ENCODE measurements at regions not wholly inside any gene's neighbourhood (a gene's known extent, or its start where the extent isn't known, plus 50 kb on each side); places are given as distances from the start of the nearest gene placed in this dataset.

DNA sequence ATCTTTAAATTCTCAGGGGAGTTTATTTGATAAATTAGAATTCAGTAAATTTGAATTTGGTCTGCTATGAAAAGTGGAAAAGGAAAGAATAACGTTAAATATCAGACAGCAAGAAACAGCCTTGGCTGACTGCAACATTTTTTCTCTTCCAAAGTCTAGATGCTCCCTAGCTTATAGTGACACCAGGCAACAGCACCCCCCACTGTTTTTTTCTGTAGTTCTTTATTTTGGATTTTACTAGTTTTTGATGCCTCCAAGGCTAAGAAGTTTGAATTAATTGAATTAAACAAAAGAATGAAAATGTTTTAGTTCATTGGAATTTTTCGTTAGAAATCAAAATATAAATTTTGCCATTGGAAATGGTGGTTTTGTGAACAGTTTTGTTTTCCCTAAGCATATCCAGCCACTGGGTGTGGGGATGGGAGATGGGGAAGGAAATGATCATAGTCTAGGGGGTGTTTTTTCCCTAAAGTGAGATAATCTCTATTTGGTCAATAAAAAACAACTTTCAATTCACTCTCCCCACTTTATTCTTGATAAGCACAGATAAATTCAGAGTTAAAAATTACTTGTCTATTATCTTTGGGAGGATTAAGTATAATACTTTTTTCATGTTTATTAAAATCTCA is 199.3 kb upstream of the CD180 start:
- DNase-seq, result no peak

GRCh38 chr5:67393211-67393610 is 196.6 kb upstream of the CD180 start:
- no peak for DNase-seq

GRCh38 chr5:67390935-67391334 is 194.3 kb upstream of the CD180 start:
- no peak for DNase-seq

DNA sequence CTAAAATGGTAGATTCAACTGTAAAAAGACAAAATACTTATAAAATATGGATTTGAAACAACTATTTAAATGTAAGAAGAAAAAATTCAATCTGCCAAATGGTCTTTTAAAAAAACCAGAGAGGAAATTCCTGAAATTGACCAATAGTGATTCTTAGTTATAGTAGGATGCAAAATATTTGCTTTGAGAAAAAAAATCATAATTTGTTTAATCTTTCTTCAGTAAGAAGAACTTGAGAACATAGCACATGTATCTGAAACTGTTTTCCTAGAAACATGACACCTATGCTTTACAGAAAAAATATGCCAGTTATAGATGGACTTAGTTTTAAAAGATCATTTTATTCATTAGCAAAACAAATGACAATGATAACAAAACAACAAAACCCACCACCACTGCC is 186.9 kb upstream of the CD180 start:
- DNase-seq, result no peak

GRCh38 chr5:67381236-67381880 is 184.8 kb upstream of the CD180 start:
- no peak for DNase-seq

- DNase-seq, result no peak
These were observed 183.8 kb upstream of the CD180 start for GRCh38 chr5:67380431-67380830.

DNA sequence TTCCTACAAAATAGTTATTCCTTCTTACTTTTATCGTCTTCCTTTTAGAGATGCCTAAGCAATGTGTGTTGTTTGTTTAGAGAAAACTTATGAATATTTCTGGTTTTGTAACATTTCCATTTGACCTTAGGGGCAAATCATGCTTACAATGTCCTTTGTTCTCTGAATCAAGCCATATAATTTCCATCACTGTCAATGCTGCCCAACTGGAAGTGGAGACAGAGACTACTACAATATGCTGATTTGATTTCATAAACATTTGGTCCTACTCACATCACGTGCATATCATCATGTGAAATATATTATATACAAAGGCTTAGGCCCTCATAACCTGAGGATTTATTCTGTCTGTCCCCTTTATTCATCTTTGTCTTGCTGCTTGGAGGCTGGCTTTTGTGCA is 183.2 kb upstream of the CD180 start:
- no peak for DNase-seq

GRCh38 chr5:67378256-67378655 is 181.7 kb upstream of the CD180 start:
- no peak for DNase-seq

GRCh38 chr5:67377631-67378030 is 181.0 kb upstream of the CD180 start:
- no peak for DNase-seq

GRCh38 chr5:67375606-67376005 is 179.0 kb upstream of the CD180 start:
- DNase-seq, result no peak

DNA sequence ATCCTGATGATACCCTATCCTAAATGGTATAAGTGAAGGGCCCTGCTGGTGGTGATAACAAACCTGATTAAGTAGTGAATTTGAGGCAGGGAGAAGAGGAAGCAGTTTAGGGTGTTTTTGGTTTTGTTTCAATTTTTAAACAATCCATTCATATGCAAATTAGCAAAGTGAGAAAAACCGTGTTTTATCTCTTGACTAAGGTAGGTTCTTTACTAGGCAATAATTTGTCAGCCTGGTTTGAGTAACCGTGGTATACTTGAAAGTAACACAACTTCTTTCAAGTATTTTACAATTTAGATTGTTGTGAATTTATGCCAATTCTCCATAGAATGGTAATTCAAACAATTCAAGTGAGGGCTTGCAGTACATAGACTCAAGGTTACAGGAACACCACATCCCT is 177.8 kb upstream of the CD180 start:
- DNase-seq, result no peak

- no peak for DNase-seq
These were observed 176.9 kb upstream of the CD180 start for GRCh38 chr5:67373518-67373917.

GRCh38 chr5:67372887-67373286 is 176.3 kb upstream of the CD180 start:
- DNase-seq, result no peak

- no peak for DNase-seq
These were observed 175.3 kb upstream of the CD180 start for GRCh38 chr5:67371924-67372323.

DNA sequence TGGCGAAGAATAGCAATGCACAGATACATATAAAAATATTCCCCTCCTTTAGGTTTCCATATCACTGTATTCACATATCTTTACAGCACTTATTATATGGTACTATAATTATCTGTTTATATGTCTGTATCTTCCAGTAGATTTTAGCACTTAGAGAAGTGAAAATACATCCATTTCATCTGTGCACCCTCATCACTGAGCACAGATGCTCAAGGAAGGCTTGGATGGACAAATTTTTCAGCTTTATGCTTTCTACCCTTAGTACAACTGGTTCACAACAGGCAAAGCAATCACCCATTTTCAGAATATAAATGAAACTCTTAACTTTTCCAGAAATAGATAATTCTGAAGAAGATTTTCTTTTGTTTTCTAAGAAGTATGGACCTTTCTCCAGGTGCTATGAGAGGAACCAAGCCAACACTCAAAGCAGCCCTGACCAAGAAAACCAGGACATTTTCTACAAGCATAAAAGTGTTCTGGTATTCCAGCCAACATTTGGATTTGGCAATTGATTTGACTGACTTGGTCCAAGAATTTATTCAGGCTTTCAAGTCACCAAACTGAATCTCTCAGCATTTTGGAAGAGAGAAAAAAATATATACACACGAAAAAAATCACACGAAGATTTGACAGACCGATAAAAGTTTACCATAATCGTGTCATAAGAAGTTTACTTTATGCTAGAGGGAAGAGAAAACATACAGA is 170.2 kb upstream of the CD180 start:
- no peak for DNase-seq

DNA sequence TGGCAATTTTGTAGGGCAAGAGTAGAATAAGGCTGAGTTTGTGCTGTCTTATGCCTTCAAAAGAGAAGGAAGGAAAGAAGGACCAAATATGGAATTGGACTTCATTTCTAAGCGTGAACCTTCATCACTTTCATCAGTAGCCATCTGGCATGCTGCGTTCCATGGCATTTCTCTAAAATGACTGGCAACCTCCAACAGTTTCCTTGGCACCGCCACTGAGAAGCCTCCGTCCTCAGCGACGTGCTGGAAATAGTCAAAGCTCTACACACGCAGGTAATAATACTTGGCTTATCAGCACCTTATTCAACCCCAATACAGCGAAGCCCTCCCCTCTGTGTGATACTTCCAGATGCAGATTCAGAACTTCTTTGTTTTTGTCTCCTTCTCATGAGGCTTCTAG is 169.7 kb upstream of the CD180 start:
- DNase-seq, result no peak

GRCh38 chr5:67364381-67364970 is 167.9 kb upstream of the CD180 start:
- no peak for DNase-seq

DNA sequence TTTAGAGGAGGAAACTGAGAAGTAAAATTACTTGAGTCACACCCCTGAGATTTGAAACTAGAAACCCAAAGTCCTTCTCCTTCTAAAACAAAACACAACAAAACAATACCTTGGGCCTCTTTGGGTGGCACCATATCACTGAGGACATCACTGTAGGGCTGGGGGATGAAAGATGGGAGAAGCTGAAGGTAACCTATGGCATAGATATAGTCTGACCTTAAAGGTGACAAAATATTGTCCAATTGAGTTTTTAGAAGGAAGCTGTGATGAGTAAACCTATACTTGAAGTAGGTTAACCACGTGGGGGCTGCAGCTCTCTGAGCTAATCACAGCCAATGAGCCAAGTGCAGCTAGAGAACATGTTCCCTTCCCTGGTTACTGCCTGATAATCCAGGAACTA is 167.4 kb upstream of the CD180 start:
- DNase-seq, result no peak

DNA sequence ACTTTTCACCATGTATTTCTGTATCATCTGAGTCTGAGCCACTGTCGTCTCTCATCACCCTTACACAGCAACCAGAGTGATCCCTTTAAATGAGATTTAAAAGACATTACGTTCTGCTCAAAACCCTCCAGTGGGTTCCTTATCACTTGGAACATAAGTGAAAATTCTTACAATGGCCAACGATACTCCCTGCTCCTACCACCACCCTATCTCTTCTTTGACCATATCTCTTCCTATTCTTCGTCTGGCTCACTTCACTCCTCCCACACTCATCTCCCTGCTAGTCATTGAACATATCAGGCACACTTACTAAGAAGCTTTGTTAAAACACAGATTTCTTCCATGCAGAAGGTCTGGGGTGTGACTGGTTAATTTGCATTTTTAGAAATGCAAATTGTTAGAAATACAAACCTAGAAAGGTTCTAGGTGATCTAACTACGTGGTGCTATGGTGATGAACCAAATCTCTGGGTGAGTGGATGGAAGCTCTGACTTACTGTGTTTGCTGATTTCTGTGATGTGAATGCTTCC is 166.6 kb upstream of the CD180 start:
- no peak for DNase-seq

DNA sequence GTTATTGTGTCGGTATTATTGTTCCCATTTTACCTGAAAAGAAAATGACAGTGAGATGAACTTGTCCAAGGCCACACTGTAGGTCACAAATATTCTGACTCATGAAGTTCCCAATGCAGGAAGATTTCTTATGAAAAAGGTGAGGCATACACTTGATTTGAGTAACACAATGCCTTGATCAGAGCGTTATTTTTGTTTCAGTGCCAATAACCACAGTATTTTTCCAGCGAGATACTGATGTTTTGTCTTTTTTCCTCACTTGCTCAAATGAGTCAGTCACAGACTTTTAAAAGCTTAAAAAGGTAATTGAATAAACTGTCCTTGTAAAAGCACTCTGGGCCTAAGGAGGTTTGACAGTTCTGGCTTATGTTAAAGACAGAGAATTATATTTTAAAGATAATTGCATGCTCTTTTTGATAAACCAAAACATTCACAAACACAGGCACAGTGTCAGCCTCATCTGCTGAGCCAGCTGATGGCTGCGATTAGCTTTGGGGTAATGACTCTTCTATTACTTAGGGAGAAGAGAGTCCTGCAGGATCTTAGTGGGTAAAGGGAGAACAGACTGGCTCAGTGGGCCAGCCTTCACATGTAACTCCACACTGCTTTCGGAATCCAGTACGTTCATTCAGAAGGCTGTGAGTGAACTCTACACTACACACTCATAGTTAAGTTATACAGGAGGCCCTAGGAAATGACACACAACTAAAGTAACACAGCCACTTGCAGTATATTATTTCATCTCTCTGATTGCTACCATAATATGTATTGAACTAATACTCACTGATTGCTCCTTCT is 165.5 kb upstream of the CD180 start:
- DNase-seq, result no peak

DNA sequence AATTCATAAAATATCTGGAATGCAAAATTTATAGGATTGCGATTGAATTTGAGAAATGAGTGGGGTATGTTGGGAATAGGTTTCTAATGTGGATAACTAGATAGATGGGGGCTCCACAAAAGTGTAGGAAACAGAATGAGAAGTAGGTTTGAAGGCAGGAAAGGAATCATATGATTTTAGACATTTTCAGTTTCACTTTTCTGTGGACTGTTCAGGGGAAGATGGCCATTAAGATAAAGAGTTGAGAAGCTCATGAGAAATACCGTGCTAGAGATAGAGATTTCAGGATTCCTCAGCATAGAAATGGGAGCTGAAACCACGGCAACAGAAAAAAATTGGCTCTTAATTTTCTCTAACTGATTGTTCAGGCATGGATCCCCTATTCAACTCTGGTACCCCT is 163.4 kb upstream of the CD180 start:
- DNase-seq, result no peak

- DNase-seq, result no peak
These were observed 161.6 kb upstream of the CD180 start for GRCh38 chr5:67358186-67358585.

- DNase-seq, result no peak
These were observed 158.6 kb upstream of the CD180 start for GRCh38 chr5:67355120-67355713.
